ENCODE measurements at regions not wholly inside any gene's neighbourhood (a gene's known extent, or its start where the extent isn't known, plus 50 kb on each side); places are given as distances from the start of the nearest gene placed in this dataset.

GRCh38 chr1:22363403-22364325 lies 88.0 kb upstream of the ZBTB40 start:
- Histone ChIP-seq H3K4me2 (ENCODE audit: low read length) (no peak overlapping the region), H3K27ac (ENCODE audit: low read depth, low read length) (no peak overlapping the region), H3K4me1 (ENCODE audit: control insufficient read depth, low read length) (no peaks in the 10 kb centered on the region), H3K4me3 (ENCODE audit: low read length) (no peak overlapping the region), H3K79me2 (ENCODE audit: control insufficient read depth, low read length) (no peaks in the 10 kb centered on the region), H3K9me2 (replicated peaks; ENCODE audit: control insufficient read depth, low read length) (no peaks in the 10 kb centered on the region), H3F3A (ENCODE audit: control insufficient read depth, insufficient read depth) (no peaks in the 10 kb centered on the region), H4K20me1 (ENCODE audit: control insufficient read depth, insufficient read depth, low read depth, low read length) (no peaks in the 10 kb centered on the region), H3K9me3 (ENCODE audit: control insufficient read depth, insufficient read depth, low read length) (no peaks in the 10 kb centered on the region), H3K27me3 (ENCODE audit: control insufficient read depth, low read length) (peaks cover 14% of the 10 kb centered on the region), H3K36me3 (ENCODE audit: control insufficient read depth, low read length) (no peaks in the 10 kb centered on the region)
- TF ChIP-seq CTCF (IDR thresholded peaks at IDR 0.05; ENCODE audit: low read depth, low read length, poor library complexity, severe bottlenecking) (no peak), EZH2phosphoT487 (IDR thresholded peaks at IDR 0.05; ENCODE audit: borderline replicate concordance, low read length) (no peak)

GRCh38 chr1:22364326-22364650 lies 87.4 kb upstream of the ZBTB40 start:
- no peak overlapping the region for H3K27ac ChIP-seq (ENCODE audit: low read depth, low read length)
- H3K4me3 ChIP-seq (ENCODE audit: low read length): no peak overlapping the region
- H3K36me3 ChIP-seq (ENCODE audit: control insufficient read depth, low read length): no peaks in the 10 kb centered on the region
- no peaks in the 10 kb centered on the region for H3K9me2 ChIP-seq (replicated peaks; ENCODE audit: control insufficient read depth, low read length)
- peaks cover 16% of the 10 kb centered on the region for H3K27me3 ChIP-seq (ENCODE audit: control insufficient read depth, low read length)
- H3K4me2 ChIP-seq (ENCODE audit: low read length): no peak overlapping the region
- H3F3A ChIP-seq (ENCODE audit: control insufficient read depth, insufficient read depth): no peaks in the 10 kb centered on the region
- H3K4me1 ChIP-seq (ENCODE audit: control insufficient read depth, low read length): no peaks in the 10 kb centered on the region
- no peak for TF ChIP-seq EZH2phosphoT487 (IDR thresholded peaks at IDR 0.05; ENCODE audit: borderline replicate concordance, low read length)
- TF ChIP-seq CTCF (IDR thresholded peaks at IDR 0.05; ENCODE audit: low read depth, low read length, poor library complexity, severe bottlenecking): no peak
- H3K79me2 ChIP-seq (ENCODE audit: control insufficient read depth, low read length): no peaks in the 10 kb centered on the region
- H3K9me3 ChIP-seq (ENCODE audit: control insufficient read depth, insufficient read depth, low read length): no peaks in the 10 kb centered on the region
- no peaks in the 10 kb centered on the region for H4K20me1 ChIP-seq (ENCODE audit: control insufficient read depth, insufficient read depth, low read depth, low read length)

DNA sequence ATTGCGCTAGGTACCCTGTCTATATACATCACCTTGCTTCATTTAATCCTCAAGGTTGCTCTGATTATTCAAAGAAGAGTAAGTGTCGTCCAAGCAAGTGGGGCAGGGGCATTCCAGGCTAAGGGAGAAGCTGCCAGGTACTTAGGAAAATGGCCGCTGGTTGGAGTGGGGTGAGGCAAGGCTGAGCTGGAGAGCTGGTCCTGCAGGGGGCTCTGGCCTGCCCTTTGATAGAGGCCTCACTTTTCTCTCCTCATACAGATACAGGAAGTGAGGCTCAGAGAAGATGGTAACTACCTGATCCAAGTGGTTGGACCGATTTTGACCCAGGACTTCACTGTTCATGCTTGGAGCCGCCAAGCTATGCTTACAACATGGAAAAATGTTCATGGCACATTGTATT lies 86.9 kb upstream of the ZBTB40 start:
- H3K9me3 ChIP-seq (ENCODE audit: control insufficient read depth, insufficient read depth, low read length): no peaks in the 10 kb centered on the region
- no peak overlapping the region for H3K27ac ChIP-seq (ENCODE audit: low read depth, low read length)
- no peaks in the 10 kb centered on the region for H4K20me1 ChIP-seq (ENCODE audit: control insufficient read depth, insufficient read depth, low read depth, low read length)
- H3K4me3 ChIP-seq (ENCODE audit: low read length): no peak overlapping the region
- peaks cover 19% of the 10 kb centered on the region for H3K27me3 ChIP-seq (ENCODE audit: control insufficient read depth, low read length)
- H3K4me1 ChIP-seq (ENCODE audit: control insufficient read depth, low read length): no peaks in the 10 kb centered on the region
- H3K36me3 ChIP-seq (ENCODE audit: control insufficient read depth, low read length): no peaks in the 10 kb centered on the region
- no peaks in the 10 kb centered on the region for H3K79me2 ChIP-seq (ENCODE audit: control insufficient read depth, low read length)
- H3F3A ChIP-seq (ENCODE audit: control insufficient read depth, insufficient read depth): no peaks in the 10 kb centered on the region
- TF ChIP-seq CTCF (IDR thresholded peaks at IDR 0.05; ENCODE audit: low read depth, low read length, poor library complexity, severe bottlenecking) (no peak), EZH2phosphoT487 (IDR thresholded peaks at IDR 0.05; ENCODE audit: borderline replicate concordance, low read length) (no peak)
- H3K4me2 ChIP-seq (ENCODE audit: low read length): no peak overlapping the region
- no peaks in the 10 kb centered on the region for H3K9me2 ChIP-seq (replicated peaks; ENCODE audit: control insufficient read depth, low read length)
